ENCODE measurements at regions not wholly inside any gene's neighbourhood (a gene's known extent, or its start where the extent isn't known, plus 50 kb on each side); places are given as distances from the start of the nearest gene placed in this dataset.

DNA sequence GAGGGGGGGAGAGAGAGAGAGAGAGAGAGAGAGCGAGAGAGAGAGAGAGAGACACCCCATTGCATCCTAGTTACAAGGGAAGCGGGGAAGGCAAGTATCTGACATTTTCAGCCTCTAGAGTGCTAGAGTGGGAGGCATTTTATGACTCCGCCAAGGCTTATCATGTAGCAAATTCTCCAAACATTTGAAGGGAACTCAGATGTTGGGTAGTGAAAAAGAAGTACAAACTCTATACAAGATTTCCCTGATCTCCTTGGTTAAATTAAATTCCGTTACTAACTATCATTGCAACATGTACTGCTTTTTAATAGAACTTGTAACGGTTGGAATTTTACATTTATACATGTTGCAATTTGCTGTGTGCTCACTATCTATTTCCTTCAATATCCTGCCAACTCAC, 83.4 kb upstream of the FAM3C start:
- no peak overlapping the region for H3K27ac ChIP-seq
- H3K4me3 ChIP-seq: no peak overlapping the region
- intact Hi-C loops (cut with DNase I; ENCODE audit: low total_unique reads): no loop called here
- no peak for DNase-seq (ENCODE audit: low spot score in 2 of 2)
- no peak for TF ChIP-seq POLR2AphosphoS5 (IDR thresholded peaks at IDR 0.05)
- no peak for TF ChIP-seq POLR2A (IDR thresholded peaks at IDR 0.05)
- no peak for TF ChIP-seq CTCF (IDR thresholded peaks at IDR 0.05)
- no peaks in the 10 kb centered on the region for H3K9me3 ChIP-seq
- no peaks in the 10 kb centered on the region for H3K27me3 ChIP-seq
- no peaks in the 10 kb centered on the region for H3K4me1 ChIP-seq
- H3K36me3 ChIP-seq: no peaks in the 10 kb centered on the region

- no peak overlapping the region for H3K27ac ChIP-seq
- DNase-seq (ENCODE audit: low spot score in 2 of 2): no peak
- no peaks in the 10 kb centered on the region for H3K4me1 ChIP-seq
- no peak overlapping the region for H3K4me3 ChIP-seq
- TF ChIP-seq CTCF (IDR thresholded peaks at IDR 0.05) (no peak), POLR2AphosphoS5 (IDR thresholded peaks at IDR 0.05) (no peak), POLR2A (IDR thresholded peaks at IDR 0.05) (no peak)
- H3K36me3 ChIP-seq: no peaks in the 10 kb centered on the region
- intact Hi-C loops (cut with DNase I; ENCODE audit: low total_unique reads): no loop called here
- H3K9me3 ChIP-seq: no peaks in the 10 kb centered on the region
- H3K27me3 ChIP-seq: no peaks in the 10 kb centered on the region
Observed at GRCh38 chr7:121475806-121476205, 79.7 kb upstream of the FAM3C start.

- intact Hi-C loops (cut with DNase I; ENCODE audit: low total_unique reads): no loop called here
- Histone ChIP-seq H3K27me3 (no peaks in the 10 kb centered on the region), H3K4me1 (no peaks in the 10 kb centered on the region), H3K36me3 (no peaks in the 10 kb centered on the region), H3K4me3 (no peak overlapping the region), H3K27ac (no peak overlapping the region), H3K9me3 (no peaks in the 10 kb centered on the region)
- TF ChIP-seq CTCF (IDR thresholded peaks at IDR 0.05) (no peak), POLR2A (IDR thresholded peaks at IDR 0.05) (no peak), POLR2AphosphoS5 (IDR thresholded peaks at IDR 0.05) (no peak)
- no peak for DNase-seq (ENCODE audit: low spot score in 2 of 2)
Observed at GRCh38 chr7:121474301-121474673, 78.2 kb upstream of the FAM3C start.

DNA sequence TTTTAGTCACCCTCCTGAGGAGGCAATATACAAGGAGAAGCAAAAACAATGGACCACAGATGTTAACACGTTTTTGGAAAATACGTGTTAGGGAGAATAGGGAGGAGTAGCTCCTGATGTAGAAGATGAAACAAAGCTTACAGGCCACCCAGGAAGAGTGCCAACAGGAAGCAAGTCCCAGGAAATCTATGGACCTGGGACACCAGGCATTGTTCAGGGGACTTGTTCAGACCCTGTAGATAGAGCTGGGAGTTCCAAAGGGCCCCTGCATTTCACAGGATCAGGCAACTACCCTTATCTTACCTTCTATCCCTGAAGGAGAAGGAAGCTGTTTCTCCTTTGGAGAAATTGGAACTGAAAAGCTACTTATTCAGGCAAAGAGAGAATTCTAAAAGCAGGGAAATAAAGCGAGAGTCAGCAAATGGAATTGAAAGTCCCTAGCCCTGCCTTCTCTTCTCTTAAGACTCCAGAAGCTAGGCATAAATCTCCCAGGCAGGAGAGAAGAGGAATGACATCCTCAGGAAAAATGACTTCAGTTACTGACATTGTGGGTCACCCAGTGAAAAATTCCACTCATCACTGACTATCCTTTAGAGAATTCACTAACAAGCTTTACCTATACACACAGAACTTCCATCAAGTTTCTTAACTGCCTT, 77.7 kb upstream of the FAM3C start:
- Histone ChIP-seq H3K27ac (no peak overlapping the region), H3K4me1 (no peaks in the 10 kb centered on the region), H3K36me3 (no peaks in the 10 kb centered on the region), H3K4me3 (no peak overlapping the region), H3K9me3 (no peaks in the 10 kb centered on the region), H3K27me3 (no peaks in the 10 kb centered on the region)
- no peak for TF ChIP-seq CTCF (IDR thresholded peaks at IDR 0.05)
- no peak for TF ChIP-seq POLR2A (IDR thresholded peaks at IDR 0.05)
- TF ChIP-seq POLR2AphosphoS5 (IDR thresholded peaks at IDR 0.05): no peak
- intact Hi-C loops (cut with DNase I; ENCODE audit: low total_unique reads): no loop called here
- DNase-seq (ENCODE audit: low spot score in 2 of 2): no peak

GRCh38 chr7:121466455-121466854, 70.3 kb upstream of the FAM3C start:
- Histone ChIP-seq H3K4me3 (no peak overlapping the region), H3K9me3 (no peaks in the 10 kb centered on the region), H3K27ac (no peak overlapping the region), H3K4me1 (no peaks in the 10 kb centered on the region), H3K36me3 (no peaks in the 10 kb centered on the region), H3K27me3 (no peaks in the 10 kb centered on the region)
- no peak for DNase-seq (ENCODE audit: low spot score in 2 of 2)
- intact Hi-C loops (cut with DNase I; ENCODE audit: low total_unique reads): no loop called here
- no peak for TF ChIP-seq POLR2A (IDR thresholded peaks at IDR 0.05)

GRCh38 chr7:121459148-121459547, 63.0 kb upstream of the FAM3C start:
- Histone ChIP-seq H3K36me3 (no peaks in the 10 kb centered on the region), H3K27me3 (no peaks in the 10 kb centered on the region), H3K4me1 (no peaks in the 10 kb centered on the region), H3K27ac (no peak overlapping the region), H3K4me3 (no peak overlapping the region), H3K9me3 (no peaks in the 10 kb centered on the region)
- DNase-seq (ENCODE audit: low spot score in 2 of 2): no peak
- TF ChIP-seq POLR2AphosphoS5 (IDR thresholded peaks at IDR 0.05) (no peak), POLR2A (IDR thresholded peaks at IDR 0.05) (no peak), CTCF (IDR thresholded peaks at IDR 0.05) (no peak)
- intact Hi-C loops (cut with DNase I; ENCODE audit: low total_unique reads): no loop called here

Measured in breast epithelium (tissue), 4 donors.